NCI-H1105 (cell line): ENCODE measurements at regions not wholly inside any gene's neighbourhood (a gene's known extent, or its start where the extent isn't known, plus 50 kb on each side); places are given as distances from the start of the nearest gene placed in this dataset.
A peak's percentile ranks its signal among the peaks of the same experiment; 100 is the strongest.
"Not testable (repeated sequence)": the region's sequence is repeated elsewhere in the genome, so short reads cannot be mapped to it uniquely, and the experiment has no call there.

Source experiments
- DNase-seq: peaks from one replicate; lab custom pipeline; 2025; lab: John Stamatoyannopoulos, UW

- DNase-seq: no peak
Measured at GRCh38 chr14:104230946-104231345, 92.6 kb downstream of the KIF26A start.

- DNase-seq: no peak
Measured at GRCh38 chr14:104232070-104232484, 93.7 kb downstream of the KIF26A start.

DNA sequence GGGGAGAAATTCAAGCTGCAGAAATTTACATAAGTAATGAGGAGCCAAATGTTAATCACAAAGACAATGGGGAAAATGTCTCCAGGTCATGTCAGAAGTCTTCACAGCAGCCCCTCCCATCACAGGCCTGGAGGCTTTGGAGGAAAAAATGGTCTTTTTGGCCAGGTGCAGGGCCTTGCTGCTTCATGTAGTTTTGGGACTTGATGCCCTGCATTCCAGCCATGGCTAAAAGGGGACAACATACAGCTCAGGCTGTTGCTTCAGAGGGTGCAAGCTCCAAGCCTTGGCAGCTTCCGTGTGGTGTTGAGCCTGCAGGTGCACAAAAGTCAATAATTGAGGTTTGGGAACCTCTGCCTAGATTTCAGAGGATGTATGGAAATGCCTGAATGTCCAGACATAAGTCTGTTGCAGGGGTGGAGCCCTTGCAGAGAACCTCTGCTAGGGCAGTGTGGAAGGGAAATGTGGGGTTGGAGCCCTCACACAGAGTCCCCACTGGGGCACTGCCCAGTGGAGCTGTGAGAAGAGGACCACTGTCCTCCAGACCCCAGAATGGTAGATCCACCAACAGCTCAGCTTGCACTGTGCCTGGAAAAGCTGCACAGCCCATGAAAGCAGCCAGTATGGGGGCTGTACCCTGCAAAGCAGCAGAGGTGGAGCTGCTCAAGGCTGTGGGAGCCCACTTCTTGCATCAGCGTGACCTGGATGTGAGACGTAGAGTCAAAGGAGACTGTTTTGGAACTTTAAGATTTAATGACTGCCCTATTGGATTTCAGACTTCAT, 95.8 kb downstream of the KIF26A start:
- not testable (repeated sequence) for DNase-seq

GRCh38 chr14:104235686-104236085, 97.3 kb downstream of the KIF26A start:
- no peak for DNase-seq

DNA sequence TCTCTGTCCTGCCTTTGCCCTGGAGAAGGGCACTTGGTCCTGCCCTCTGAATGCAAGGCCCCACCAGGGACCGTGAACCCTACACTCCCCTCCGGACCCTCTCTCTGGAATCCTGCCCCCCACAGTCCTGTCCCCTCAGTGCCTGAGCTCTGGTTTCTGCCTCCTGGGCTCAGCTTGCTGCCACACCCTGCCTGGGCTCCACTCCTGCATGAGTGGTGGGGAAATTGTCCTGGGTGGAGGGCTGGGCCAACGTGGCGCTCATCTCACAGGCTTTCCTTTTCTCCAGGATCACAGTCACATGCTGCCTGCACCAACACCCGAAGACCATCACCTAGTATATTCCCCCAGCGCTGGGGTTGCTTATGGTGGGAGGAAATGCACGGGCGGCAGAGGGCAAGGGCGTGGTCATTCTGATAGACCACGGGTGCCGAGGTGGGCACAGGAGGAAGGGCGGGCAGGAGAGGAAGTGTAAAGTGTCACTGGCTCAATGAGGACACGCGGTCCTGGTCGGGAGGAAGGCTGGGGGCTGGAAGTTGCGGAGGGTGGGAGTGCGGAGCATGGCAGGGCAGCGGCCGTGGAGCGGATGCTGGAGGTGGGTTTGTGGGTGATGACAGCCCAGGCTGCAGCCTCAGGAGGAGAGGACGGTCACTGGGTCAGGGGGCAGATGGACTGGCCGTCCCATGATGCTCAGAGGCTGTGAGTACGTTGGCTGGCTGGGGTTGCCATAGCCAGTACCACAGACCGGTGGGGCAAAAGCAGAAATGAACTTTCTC, 99.5 kb downstream of the KIF26A start:
- no peak for DNase-seq

DNA sequence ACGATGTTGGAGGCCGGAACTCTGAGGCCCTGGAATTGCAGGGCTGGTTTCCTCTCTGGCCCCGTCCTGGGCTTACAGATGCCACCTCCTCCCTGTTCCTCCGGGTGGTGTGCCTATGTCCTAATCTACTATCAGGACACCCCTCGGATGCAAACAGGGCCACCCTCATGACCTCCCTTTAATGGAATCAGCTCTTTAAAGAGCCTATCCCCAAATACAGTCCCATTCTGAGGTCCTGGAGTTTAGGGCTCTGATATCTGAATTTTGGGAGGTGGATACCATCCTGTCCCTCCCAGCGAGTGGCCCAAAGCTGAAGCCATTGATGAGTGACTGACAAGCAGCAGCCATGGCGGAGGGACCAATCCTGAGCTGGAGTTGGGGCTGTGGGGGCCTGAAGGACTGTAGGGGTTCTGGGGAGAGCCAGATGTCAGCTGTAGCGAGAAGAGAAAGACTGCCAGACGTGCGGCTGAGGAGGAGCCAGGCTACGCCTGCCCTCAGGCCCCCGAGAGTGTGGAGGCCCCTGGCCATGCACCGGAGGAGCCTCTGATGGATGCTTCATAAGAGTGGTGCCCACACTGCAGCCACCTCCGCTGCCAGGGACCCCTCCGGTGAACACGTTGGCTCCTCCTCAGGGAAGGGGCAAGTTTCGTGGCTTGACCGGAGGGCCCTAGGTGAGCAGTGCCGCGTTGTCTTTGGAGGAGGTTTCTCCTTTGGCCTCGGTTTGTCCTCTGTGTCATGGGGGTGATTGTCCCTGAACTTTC, 100.2 kb downstream of the KIF26A start:
- DNase-seq: no peak

DNA sequence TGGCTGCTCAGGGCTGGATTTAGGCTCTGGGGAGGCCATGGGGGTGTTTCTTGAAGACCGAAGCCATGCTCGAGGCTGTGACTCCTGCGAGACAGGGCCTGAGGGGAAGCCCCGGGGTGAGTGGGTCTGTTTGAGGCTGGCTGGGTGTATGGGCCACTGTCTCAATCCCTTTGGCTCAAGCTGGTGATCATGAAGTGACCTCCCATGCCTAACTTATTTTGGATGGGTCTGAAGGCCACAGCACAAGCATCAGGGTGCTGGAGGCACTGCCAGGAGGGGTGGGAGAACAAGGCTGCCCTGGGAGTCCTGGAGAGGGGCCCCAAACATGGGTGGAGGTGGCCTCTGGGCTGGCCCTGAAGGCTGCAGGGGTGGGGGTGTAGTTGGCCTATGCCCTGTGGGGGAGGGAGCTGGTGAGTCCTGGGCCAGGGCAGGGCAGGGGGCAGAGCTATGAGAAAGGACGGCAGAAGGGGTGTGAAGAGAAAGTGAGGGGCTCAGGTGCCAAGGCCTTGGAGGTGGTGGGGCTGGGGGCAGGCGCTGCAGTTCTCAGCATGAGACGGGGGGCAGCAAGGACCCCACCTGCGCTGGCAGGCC, 100.9 kb downstream of the KIF26A start:
- DNase-seq: no peak

DNA sequence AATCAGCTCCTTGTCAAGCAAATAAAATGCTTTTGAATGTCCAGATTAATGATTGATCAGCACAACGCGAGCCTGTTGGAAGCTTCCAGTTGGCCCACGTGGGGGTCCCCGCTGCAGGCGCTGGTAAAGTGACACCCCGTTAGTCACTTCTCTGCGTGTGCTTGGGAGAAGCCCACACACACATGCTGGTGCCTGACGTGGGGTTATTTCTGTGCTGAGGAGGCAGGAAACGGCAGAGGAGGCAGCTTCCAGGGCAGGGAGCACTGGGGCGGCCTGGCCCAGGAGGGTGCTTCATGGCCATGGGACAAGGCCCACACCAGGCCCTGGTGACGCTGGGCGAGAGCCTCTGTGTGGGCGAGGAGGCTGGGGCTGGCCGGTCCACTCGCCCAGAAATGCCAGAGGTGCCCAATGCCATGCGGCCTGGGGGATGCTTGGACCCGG, 101.5 kb downstream of the KIF26A start:
- no peak for DNase-seq

- DNase-seq: peak; percentile 86
Measured at GRCh38 chr14:104240434-104241157, 102.2 kb downstream of the KIF26A start.

- DNase-seq: no peak
Measured at GRCh38 chr14:104243200-104243599, 104.8 kb downstream of the KIF26A start.

- DNase-seq: no peak
Measured at GRCh38 chr14:104244221-104245011, 106.0 kb downstream of the KIF26A start.

DNA sequence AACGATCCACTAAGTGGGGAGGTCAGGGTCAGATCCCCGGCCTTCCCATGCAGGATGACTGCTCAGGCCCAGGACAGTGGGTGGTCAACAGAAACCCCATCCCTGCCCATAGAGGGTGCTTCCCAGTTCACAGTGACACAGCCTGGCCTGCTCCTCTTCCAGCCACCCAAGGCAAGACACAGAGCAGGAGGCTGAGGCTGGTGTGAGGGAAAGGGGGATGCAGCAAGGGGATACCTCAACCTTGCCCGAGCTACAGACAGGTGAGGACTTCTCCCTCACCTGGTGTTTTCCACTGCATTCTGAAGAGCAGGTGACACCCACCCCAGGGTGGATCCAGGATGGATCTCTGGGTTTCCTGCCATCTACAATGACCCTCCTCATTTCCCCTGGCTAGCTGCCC, 106.7 kb downstream of the KIF26A start:
- no peak for DNase-seq

DNA sequence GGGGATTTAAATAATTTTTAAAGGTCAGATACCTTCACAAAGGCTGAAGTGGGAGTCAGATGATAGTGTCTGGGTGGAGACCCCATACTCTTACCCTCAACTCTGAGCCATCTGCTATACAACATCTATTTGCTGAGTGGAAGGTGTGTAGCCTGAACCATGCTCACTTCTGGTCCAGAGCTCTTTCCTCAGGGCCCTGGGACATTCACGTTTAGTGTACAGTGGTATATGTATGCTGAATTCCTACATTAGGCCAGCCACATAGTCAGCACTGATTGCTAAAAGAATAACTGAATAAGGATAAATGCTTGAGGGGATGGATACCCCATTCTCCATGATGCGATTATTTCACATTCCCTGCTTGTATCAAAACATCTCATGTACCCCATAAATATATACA, 107.3 kb downstream of the KIF26A start:
- DNase-seq: no peak

DNA sequence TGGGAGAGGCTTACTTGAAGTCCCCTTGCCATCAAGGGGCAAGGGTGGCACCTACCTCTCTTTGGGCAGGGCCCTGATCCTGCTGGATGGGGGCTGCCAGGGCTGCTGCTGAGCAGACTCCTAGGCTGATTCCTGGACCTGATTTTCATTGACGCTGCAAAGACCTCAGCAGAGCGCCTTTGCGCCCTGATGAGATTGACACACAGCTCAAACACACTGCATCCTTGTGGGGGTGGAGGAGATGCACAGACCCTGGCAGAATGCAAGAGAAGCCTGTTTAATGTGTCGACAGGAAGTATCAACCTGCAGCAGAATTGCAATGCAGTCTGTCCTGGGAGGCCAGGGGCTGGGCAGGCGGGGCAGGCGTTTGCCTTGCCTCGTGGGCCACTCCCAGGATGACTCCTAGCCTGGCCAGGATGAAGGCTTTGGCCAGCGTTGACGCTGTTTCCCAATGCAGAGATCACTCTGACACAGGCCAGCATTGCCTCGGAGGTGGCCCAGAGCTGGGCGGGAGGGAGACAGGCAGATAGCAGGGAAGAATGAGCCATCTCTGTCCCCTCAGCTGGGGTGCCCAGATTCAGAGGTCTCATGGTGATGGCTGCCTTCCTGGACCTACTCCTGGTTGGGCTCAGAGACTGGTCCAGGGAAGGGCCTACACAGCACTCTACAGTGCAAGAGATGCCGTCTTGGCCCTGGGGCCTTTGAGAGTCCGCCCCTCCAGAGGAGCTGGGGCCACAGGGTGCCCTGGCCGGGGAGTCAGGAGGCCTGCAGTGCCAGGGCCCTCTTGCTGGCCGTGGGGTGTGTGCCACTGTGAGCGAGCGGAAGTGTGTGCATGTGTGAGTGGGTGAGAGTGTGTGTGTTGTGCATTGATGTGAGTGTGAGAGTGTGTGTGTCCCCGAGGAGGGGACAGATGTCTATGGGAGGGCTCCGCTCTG, 108.3 kb downstream of the KIF26A start:
- no peak for DNase-seq

- no peak for DNase-seq
Measured at GRCh38 chr14:104247336-104248202, 109.2 kb downstream of the KIF26A start.

GRCh38 chr14:104248203-104249055, 110.0 kb downstream of the KIF26A start:
- no peak for DNase-seq

GRCh38 chr14:104249089-104249488, 110.7 kb downstream of the KIF26A start:
- no peak for DNase-seq

GRCh38 chr14:104249706-104250105, 111.3 kb downstream of the KIF26A start:
- DNase-seq: no peak
